Natural killer cell (primary cell): ENCODE measurements at regions not wholly inside any gene's neighbourhood (a gene's known extent, or its start where the extent isn't known, plus 50 kb on each side); places are given as distances from the start of the nearest gene placed in this dataset.
"Not testable (repeated sequence)": the region's sequence is repeated elsewhere in the genome, so short reads cannot be mapped to it uniquely, and the experiment has no call there.

Experiments used
- ATAC-seq, 3 donors: fragments of 150-1000 bp in 2 of 3; fragments of 200-7000 bp in 1 of 3; cut with Tn5 transposase; 1 replicate in 1 of 3; 2 replicates in 2 of 3; pipeline ENCODE4 v1.10.0; 2021; ENCODE audit warnings: mild to moderate bottlenecking in 2 of 3, moderate library complexity in 2 of 3
- DNase-seq, 2 donors: peaks; one replicate each; pipeline versions ENCODE4 v3.0.0 to v3.0.0-alpha.2; 2013 to 2021; ENCODE audit warnings: mixed read lengths in 1 of 2
- H3K27ac ChIP-seq: one replicate; pipeline ENCODE4 v1.5.1; 2013; ENCODE audit warnings: mild to moderate bottlenecking, low read length
- H3K27me3 ChIP-seq: one replicate; pipeline ENCODE4 v1.6.1; 2013; ENCODE audit warnings: low read length; ENCODE audit not compliant: control insufficient read depth, insufficient read depth
- H3K36me3 ChIP-seq: one replicate; pipeline ENCODE4 v1.6.1; 2013; ENCODE audit warnings: low read length; ENCODE audit not compliant: control insufficient read depth, insufficient read depth
- H3K4me1 ChIP-seq: one replicate; pipeline ENCODE4 v1.6.1; 2013; ENCODE audit warnings: low read length; ENCODE audit not compliant: control insufficient read depth, insufficient read depth
- H3K4me3 ChIP-seq: one replicate; pipeline ENCODE4 v1.5.1; 2013; ENCODE audit warnings: low read length
- H3K9me3 ChIP-seq: one replicate; pipeline ENCODE4 v1.6.1; 2013; ENCODE audit warnings: low read length; ENCODE audit not compliant: control insufficient read depth, insufficient read depth
- H3K27ac Mint-ChIP-seq, 2 donors: one replicate each; pipeline ENCODE4 v1.8.0; 2022; ENCODE audit warnings: mild to moderate bottlenecking in 2 of 2, mixed read lengths in 2 of 2, moderate library complexity in 1 of 2
- H3K27me3 Mint-ChIP-seq, 2 donors: one replicate each; pipeline ENCODE4 v1.8.0; 2022; ENCODE audit warnings: low read depth in 2 of 2, mixed read lengths in 2 of 2
- H3K36me3 Mint-ChIP-seq: one replicate; pipeline ENCODE4 v1.8.0; 2022; ENCODE audit warnings: mixed read lengths
- H3K4me1 Mint-ChIP-seq, 2 donors: one replicate each; pipeline ENCODE4 v1.8.0; 2022; ENCODE audit warnings: mixed read lengths in 2 of 2
- H3K4me3 Mint-ChIP-seq: one replicate; pipeline ENCODE4 v1.8.0; 2022; ENCODE audit warnings: mild to moderate bottlenecking, moderate library complexity, mixed read lengths
- H3K9me3 Mint-ChIP-seq, 2 donors: one replicate each; pipeline ENCODE4 v1.8.0; 2022; ENCODE audit warnings: mixed read lengths in 2 of 2
- CTCF ChIP-seq: fragments of 200-600 bp; IDR thresholded peaks from one replicate; pipeline ENCODE4 v1.8.0; 2022; ENCODE audit warnings: antibody characterized with exemption
- WGBS: methylation state at CpG from one replicate; pipeline ENCODE4 v1.1.7; 2013; ENCODE audit warnings: missing lambda C conversion rate; ENCODE audit not compliant: insufficient coverage; 5-methylcytosine and 5-hydroxymethylcytosine counted together
- intact Hi-C: fragments of 100-400 bp; cut with micrococcal nuclease; formaldehyde crosslinking; loops from one replicate; pipeline ENCODE4 v1.14.2; 2022

- Histone ChIP-seq H3K27ac (no peak overlapping the region), H3K9me3 (no peaks in the 10 kb centered on the region), H3K4me1 (no peaks in the 10 kb centered on the region), H3K4me3 (no peak overlapping the region), H3K27me3 (no peaks in the 10 kb centered on the region), H3K36me3 (no peaks in the 10 kb centered on the region)
- peak in 1 of 3 donors; percentile 75 for ATAC-seq
- DNase-seq = peak in 1 of 2 donors; percentile 46
- 15% methylated on average over 3 of the region's 3 CpGs for WGBS
- Mint-ChIP-seq H3K27ac (no peak overlapping the region), H3K36me3 (no peaks in the 10 kb centered on the region), H3K4me1 (no peaks in the 10 kb centered on the region), H3K27me3 (peaks cover 7% of the 10 kb centered on the region in 2 donors), H3K9me3 (no peaks in the 10 kb centered on the region), H3K4me3 (no peak overlapping the region)
- TF ChIP-seq CTCF = peak; percentile 55
- intact Hi-C loops = loop anchor here (1.0 to 2.0 kb wide), 2 partner anchors 280 to 448 kb away; no protein-coding TSS in a partner anchor
Measured at GRCh38 chr6:153312634-153313033, 181.6 kb upstream of the RGS17 start.

- 49% methylated on average over 2 of the region's 2 CpGs for WGBS
- H3K4me1 ChIP-seq = no peaks in the 10 kb centered on the region
- H3K27ac ChIP-seq = no peak overlapping the region
- H3K27me3 ChIP-seq = no peaks in the 10 kb centered on the region
- no peaks in the 10 kb centered on the region for H3K36me3 Mint-ChIP-seq
- no peak overlapping the region for H3K27ac Mint-ChIP-seq
- no peak for TF ChIP-seq CTCF
- no peaks in the 10 kb centered on the region for H3K9me3 Mint-ChIP-seq
- H3K4me3 ChIP-seq = no peak overlapping the region
- no peaks in the 10 kb centered on the region for H3K9me3 ChIP-seq
- ATAC-seq = no peak
- H3K4me3 Mint-ChIP-seq = no peak overlapping the region
- no peak for DNase-seq
- H3K27me3 Mint-ChIP-seq = peaks cover 0 to 7% of the 10 kb centered on the region in 2 donors
- no peaks in the 10 kb centered on the region for H3K36me3 ChIP-seq
- intact Hi-C loops = no loop called here
- H3K4me1 Mint-ChIP-seq = no peaks in the 10 kb centered on the region
Measured at GRCh38 chr6:153309651-153310050, 178.6 kb upstream of the RGS17 start.

GRCh38 chr6:153302133-153302532, 171.1 kb upstream of the RGS17 start:
- H3K9me3 ChIP-seq = no peaks in the 10 kb centered on the region
- H3K4me1 ChIP-seq = no peaks in the 10 kb centered on the region
- Mint-ChIP-seq H3K27me3 (peaks cover 0 to 7% of the 10 kb centered on the region in 2 donors), H3K4me1 (no peaks in the 10 kb centered on the region), H3K4me3 (no peak overlapping the region), H3K27ac (no peak overlapping the region), H3K36me3 (no peaks in the 10 kb centered on the region), H3K9me3 (no peaks in the 10 kb centered on the region)
- no peak for DNase-seq
- no peaks in the 10 kb centered on the region for H3K36me3 ChIP-seq
- no peaks in the 10 kb centered on the region for H3K27me3 ChIP-seq
- TF ChIP-seq CTCF = no peak
- no peak for ATAC-seq
- intact Hi-C loops = no loop called here
- 75% methylated on average over 8 of the region's 8 CpGs for WGBS
- H3K4me3 ChIP-seq = no peak overlapping the region
- H3K27ac ChIP-seq = no peak overlapping the region

- Histone ChIP-seq H3K9me3 (no peaks in the 10 kb centered on the region), H3K4me1 (no peaks in the 10 kb centered on the region), H3K36me3 (no peaks in the 10 kb centered on the region), H3K27me3 (no peaks in the 10 kb centered on the region), H3K27ac (no peak overlapping the region), H3K4me3 (no peak overlapping the region)
- H3K4me1 Mint-ChIP-seq = no peaks in the 10 kb centered on the region
- peaks cover 0 to 7% of the 10 kb centered on the region in 2 donors for H3K27me3 Mint-ChIP-seq
- no peaks in the 10 kb centered on the region for H3K9me3 Mint-ChIP-seq
- DNase-seq = no peak
- H3K4me3 Mint-ChIP-seq = no peak overlapping the region
- TF ChIP-seq CTCF = no peak
- no peaks in the 10 kb centered on the region for H3K36me3 Mint-ChIP-seq
- no peak overlapping the region for H3K27ac Mint-ChIP-seq
- no peak for ATAC-seq
- intact Hi-C loops = no loop called here
- WGBS = 49% methylated on average over 6 of the region's 6 CpGs
Measured at GRCh38 chr6:153301602-153302001, 170.5 kb upstream of the RGS17 start.

GRCh38 chr6:153282456-153282855, 151.4 kb upstream of the RGS17 start:
- 90% methylated on average over 12 of the region's 14 CpGs for WGBS
- intact Hi-C loops, H3K9me3 ChIP-seq, H3K36me3 ChIP-seq, DNase-seq, H3K27me3 ChIP-seq, H3K4me1 Mint-ChIP-seq, H3K4me3 Mint-ChIP-seq, ATAC-seq, H3K4me1 ChIP-seq, H3K4me3 ChIP-seq, H3K9me3 Mint-ChIP-seq, H3K27ac ChIP-seq, H3K27me3 Mint-ChIP-seq, H3K27ac Mint-ChIP-seq, H3K36me3 Mint-ChIP-seq: not testable (repeated sequence)
